ENCODE measurements at regions not wholly inside any gene's neighbourhood (a gene's known extent, or its start where the extent isn't known, plus 50 kb on each side); places are given as distances from the start of the nearest gene placed in this dataset.

DNA sequence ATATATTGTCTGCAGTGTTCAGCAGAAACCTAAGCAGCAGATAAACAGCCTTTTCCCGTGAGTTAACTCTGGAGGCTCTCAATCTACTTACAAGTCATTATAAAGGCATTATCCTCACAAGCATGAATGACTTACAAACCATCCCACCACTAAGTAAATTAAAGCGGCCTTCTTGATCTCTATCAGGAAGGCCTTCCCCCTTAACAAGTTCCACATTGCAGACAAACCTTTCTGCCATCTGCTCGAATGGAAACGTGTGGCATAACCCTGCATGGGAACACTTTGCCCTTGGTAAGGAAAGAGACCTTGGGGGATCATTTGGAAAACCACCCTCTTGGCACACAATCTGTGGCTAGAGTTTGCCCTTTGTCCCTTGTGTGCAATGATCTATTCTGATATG, 199.5 kb downstream of the OSR1 start:
- Histone ChIP-seq H3K36me3 (replicated peaks in 1 of 2; ENCODE audit: control insufficient read depth in 1 of 2, insufficient read depth in 2 of 2, low read length in 2 of 2) (no peaks in the 10 kb centered on the region), H3K9ac (ENCODE audit: insufficient read depth, low read length, poor library complexity, severe bottlenecking) (no peak overlapping the region), H3K79me2 (ENCODE audit: insufficient read depth, low read length) (no peaks in the 10 kb centered on the region), H3K4me1 (ENCODE audit: control insufficient read depth in 1 of 2, insufficient read depth in 2 of 2, low read length in 2 of 2) (no peaks in the 10 kb centered on the region), H3K27ac (ENCODE audit: low read depth in 1 of 2, low read length in 2 of 2) (no peak overlapping the region), H3K4me2 (replicated peaks; ENCODE audit: extremely low read depth, low read length, poor library complexity, severe bottlenecking) (no peak overlapping the region), H3K27me3 (ENCODE audit: control insufficient read depth in 2 of 2, insufficient read depth in 2 of 2, low read length in 2 of 2) (no peaks in the 10 kb centered on the region), H3K9me3 (replicated peaks in 1 of 2; ENCODE audit: control insufficient read depth in 1 of 2, insufficient read depth in 1 of 2, low read length in 2 of 2) (peaks cover 7% of the 10 kb centered on the region in 2 donors), H2AFZ (ENCODE audit: insufficient read depth, low read depth, low read length, poor library complexity, severe bottlenecking) (no peak overlapping the region), H3K4me3 (replicated peaks in 1 of 3; ENCODE audit: low read depth in 2 of 3, low read length in 3 of 3) (no peak overlapping the region), H4K20me1 (ENCODE audit: insufficient read depth, low read length) (no peaks in the 10 kb centered on the region)
- H3K9me3 Mint-ChIP-seq, result peaks cover 4 to 11% (median 6%) of the 10 kb centered on the region in 7 donors
- no peak overlapping the region for H3K27ac Mint-ChIP-seq
- DNase-seq, result no peak
- no peaks in the 10 kb centered on the region for H3K4me1 Mint-ChIP-seq
- WGBS (ENCODE audit: insufficient coverage), result 100% methylated on average over 2 of the region's 4 CpGs
- intact Hi-C loops (cut with micrococcal nuclease), result no loop called here
- H3K27me3 Mint-ChIP-seq (ENCODE audit: low read depth in 3 of 3), result peaks cover 0 to 2% (median 0%) of the 10 kb centered on the region in 3 donors
- H3K4me3 Mint-ChIP-seq, result no peak overlapping the region
- H3K36me3 Mint-ChIP-seq, result no peaks in the 10 kb centered on the region
- TF ChIP-seq CTCF (IDR thresholded peaks at IDR 0.05), result no peak

DNA sequence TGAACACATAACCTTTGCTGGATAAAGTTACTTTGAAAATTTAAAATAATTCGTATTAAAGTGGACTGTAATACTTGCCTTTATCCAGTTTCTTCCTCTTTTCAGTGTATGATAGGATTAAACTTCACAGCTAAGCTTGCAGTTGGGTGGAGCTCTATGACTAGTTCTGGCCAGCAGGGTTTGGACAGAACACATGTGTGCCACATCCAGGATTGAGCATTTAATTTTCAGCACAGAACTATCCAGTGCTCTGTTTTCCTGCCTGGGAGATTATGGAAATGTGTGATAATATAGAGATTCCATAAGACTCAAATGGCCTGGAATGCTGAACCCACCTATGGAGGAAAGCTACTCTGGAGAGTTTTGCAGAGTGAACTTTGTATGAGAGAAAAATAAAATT, 200.2 kb downstream of the OSR1 start:
- intact Hi-C loops (cut with micrococcal nuclease), result no loop called here
- no peaks in the 10 kb centered on the region for H3K4me1 ChIP-seq (ENCODE audit: control insufficient read depth in 1 of 2, insufficient read depth in 2 of 2, low read length in 2 of 2)
- no peak overlapping the region for H3K4me2 ChIP-seq (replicated peaks; ENCODE audit: extremely low read depth, low read length, poor library complexity, severe bottlenecking)
- no peaks in the 10 kb centered on the region for H3K79me2 ChIP-seq (ENCODE audit: insufficient read depth, low read length)
- Mint-ChIP-seq H3K4me3 (no peak overlapping the region), H3K9me3 (peaks cover 2 to 7% (median 5%) of the 10 kb centered on the region in 7 donors), H3K27me3 (ENCODE audit: low read depth in 3 of 3) (peaks cover 0 to 2% (median 0%) of the 10 kb centered on the region in 3 donors), H3K36me3 (no peaks in the 10 kb centered on the region), H3K27ac (no peak overlapping the region), H3K4me1 (no peaks in the 10 kb centered on the region)
- H2AFZ ChIP-seq (ENCODE audit: insufficient read depth, low read depth, low read length, poor library complexity, severe bottlenecking), result no peak overlapping the region
- no peak overlapping the region for H3K9ac ChIP-seq (ENCODE audit: insufficient read depth, low read length, poor library complexity, severe bottlenecking)
- H3K9me3 ChIP-seq (replicated peaks in 1 of 2; ENCODE audit: control insufficient read depth in 1 of 2, insufficient read depth in 1 of 2, low read length in 2 of 2), result peaks cover 3% of the 10 kb centered on the region in 2 donors
- no peak overlapping the region for H3K27ac ChIP-seq (ENCODE audit: low read depth in 1 of 2, low read length in 2 of 2)
- no peak for DNase-seq
- H3K4me3 ChIP-seq (replicated peaks in 1 of 3; ENCODE audit: low read depth in 2 of 3, low read length in 3 of 3), result no peak overlapping the region
- no peaks in the 10 kb centered on the region for H4K20me1 ChIP-seq (ENCODE audit: insufficient read depth, low read length)
- H3K36me3 ChIP-seq (replicated peaks in 1 of 2; ENCODE audit: control insufficient read depth in 1 of 2, insufficient read depth in 2 of 2, low read length in 2 of 2), result no peaks in the 10 kb centered on the region
- WGBS (ENCODE audit: insufficient coverage), result no CpG with 5 or more reads among the region's 1 CpG
- H3K27me3 ChIP-seq (ENCODE audit: control insufficient read depth in 2 of 2, insufficient read depth in 2 of 2, low read length in 2 of 2), result no peaks in the 10 kb centered on the region
- no peak for TF ChIP-seq CTCF (IDR thresholded peaks at IDR 0.05)

Measured in CD14-positive monocyte (primary cell).